Gastroesophageal sphincter (tissue), 4 donors: ENCODE measurements at regions not wholly inside any gene's neighbourhood (a gene's known extent, or its start where the extent isn't known, plus 50 kb on each side); places are given as distances from the start of the nearest gene placed in this dataset.

ENCODE experiments used
- ATAC-seq: fragments of 150-250 bp; one replicate; pipeline ENCODE4 v1.9.1; 2016; ENCODE audit warnings: mild to moderate bottlenecking, moderate library complexity
- H3K27ac ChIP-seq, 4 donors: fragments of 200-600 bp; sonication (generic) in 3 of 4; 1 replicate in 3 of 4; 2 replicates in 1 of 4; pipeline ENCODE4 v1.5.1; 2016 to 2019
- H3K27me3 ChIP-seq: fragments of 200-600 bp; sonication (generic); one replicate; pipeline ENCODE4 v1.5.1; 2019
- H3K36me3 ChIP-seq, 2 donors: fragments of 200-600 bp; sonication (generic); one replicate each; pipeline ENCODE4 v1.5.1; 2019; ENCODE audit warnings: control low read depth in 1 of 2
- H3K4me1 ChIP-seq, 3 donors: fragments of 200-600 bp; sonication (generic); 1 replicate in 2 of 3; 2 replicates in 1 of 3; pipeline ENCODE4 v1.5.1; 2016 to 2019; ENCODE audit warnings: control low read depth in 2 of 3
- H3K4me3 ChIP-seq, 2 donors: fragments of 200-600 bp; sonication (generic); one replicate each; pipeline ENCODE4 v1.5.1; 2019; ENCODE audit warnings: mild to moderate bottlenecking in 1 of 2, moderate library complexity in 1 of 2
- H3K9me3 ChIP-seq, 3 donors: fragments of 200-600 bp; sonication (generic); one replicate each; pipeline ENCODE4 v1.5.1; 2017 to 2019; ENCODE audit warnings: control low read depth in 2 of 3
- CTCF ChIP-seq, 4 experiments: fragments of 200-600 bp in 2 of 4; fragments of 450-650 bp in 2 of 4; sonication (generic) in 1 of 4; IDR thresholded peaks; one replicate each; pipeline ENCODE4 v1.5.1; 2017 to 2019; ENCODE audit warnings: antibody characterized with exemption in 4 of 4, mild to moderate bottlenecking in 2 of 4, moderate library complexity in 2 of 4
- EP300 ChIP-seq: sonication (generic); formaldehyde crosslinking; IDR thresholded peaks from one replicate; pipeline ENCODE4 v1.6.1; 2017; ENCODE audit warnings: antibody characterized with exemption, mild to moderate bottlenecking
- POLR2A ChIP-seq, 2 donors: fragments of 450-650 bp; IDR thresholded peaks; one replicate each; pipeline ENCODE4 v1.6.1; 2017; ENCODE audit warnings: antibody characterized with exemption in 2 of 2, mild to moderate bottlenecking in 2 of 2, moderate library complexity in 1 of 2
- POLR2AphosphoS5 ChIP-seq: sonication (generic); formaldehyde crosslinking; IDR thresholded peaks from one replicate; pipeline ENCODE4 v1.6.1; 2017; ENCODE audit warnings: antibody characterized with exemption
- WGBS, 2 donors: methylation state at CpG; one replicate each; pipeline ENCODE4 v1.1.5; 2018; ENCODE audit warnings: low coverage in 1 of 2; 5-methylcytosine and 5-hydroxymethylcytosine counted together

GRCh38 chr17:71993363-71993762 lies 127.5 kb upstream of the SOX9 start:
- Histone ChIP-seq H3K27me3 (peaks cover 27% of the 10 kb centered on the region), H3K27ac (no peak overlapping the region), H3K4me3 (no peak overlapping the region), H3K4me1 (no peaks in the 10 kb centered on the region), H3K36me3 (no peaks in the 10 kb centered on the region), H3K9me3 (no peaks in the 10 kb centered on the region)
- TF ChIP-seq EP300 (no peak), POLR2AphosphoS5 (no peak), POLR2A (IDR thresholded peaks at IDR 0.05) (no peak), CTCF (IDR thresholded peaks at IDR 0.05) (no peak)
- no peak for ATAC-seq
- WGBS, 2 donors = 70% methylated on average over 2 of the region's 8 CpGs; no CpG with 5 or more reads in 1 of the 2 donors

GRCh38 chr17:71995590-71995989 lies 125.2 kb upstream of the SOX9 start:
- 18 to 50% methylated on average over 1 to 2 of the region's 2 CpGs for WGBS, 2 donors
- H3K4me3 ChIP-seq = no peak overlapping the region
- no peak for TF ChIP-seq CTCF (IDR thresholded peaks at IDR 0.05)
- TF ChIP-seq EP300 = no peak
- TF ChIP-seq POLR2A (IDR thresholded peaks at IDR 0.05) = no peak
- TF ChIP-seq POLR2AphosphoS5 = no peak
- H3K36me3 ChIP-seq = no peaks in the 10 kb centered on the region
- H3K27ac ChIP-seq = no peak overlapping the region
- H3K9me3 ChIP-seq = no peaks in the 10 kb centered on the region
- H3K27me3 ChIP-seq = peaks cover 27% of the 10 kb centered on the region
- H3K4me1 ChIP-seq = no peaks in the 10 kb centered on the region
- ATAC-seq = no peak

- 29 to 45% methylated on average over 2 of the region's 2 CpGs for WGBS, 2 donors
- no peak for ATAC-seq
- H3K36me3 ChIP-seq = no peaks in the 10 kb centered on the region
- no peaks in the 10 kb centered on the region for H3K9me3 ChIP-seq
- TF ChIP-seq POLR2A (IDR thresholded peaks at IDR 0.05) = no peak
- TF ChIP-seq POLR2AphosphoS5 = no peak
- TF ChIP-seq CTCF (IDR thresholded peaks at IDR 0.05) = no peak
- no peak for TF ChIP-seq EP300
- no peak overlapping the region for H3K4me3 ChIP-seq
- H3K27me3 ChIP-seq = no peaks in the 10 kb centered on the region
- H3K4me1 ChIP-seq = no peaks in the 10 kb centered on the region
- H3K27ac ChIP-seq = no peak overlapping the region
Measured at GRCh38 chr17:72004011-72004427, 116.8 kb upstream of the SOX9 start.

GRCh38 chr17:72004611-72005331 lies 116.0 kb upstream of the SOX9 start:
- H3K9me3 ChIP-seq = no peaks in the 10 kb centered on the region
- H3K4me1 ChIP-seq = no peaks in the 10 kb centered on the region
- no peaks in the 10 kb centered on the region for H3K27me3 ChIP-seq
- TF ChIP-seq CTCF (IDR thresholded peaks at IDR 0.05) = no peak
- 75 to 79% methylated on average over 6 to 10 of the region's 10 CpGs for WGBS, 2 donors
- H3K27ac ChIP-seq = no peak overlapping the region
- no peaks in the 10 kb centered on the region for H3K36me3 ChIP-seq
- ATAC-seq = no peak
- H3K4me3 ChIP-seq = no peak overlapping the region

- H3K4me3 ChIP-seq = no peak overlapping the region
- no peaks in the 10 kb centered on the region for H3K36me3 ChIP-seq
- H3K4me1 ChIP-seq = no peaks in the 10 kb centered on the region
- no peaks in the 10 kb centered on the region for H3K9me3 ChIP-seq
- 73 to 92% methylated on average over 6 of the region's 6 CpGs for WGBS, 2 donors
- TF ChIP-seq POLR2A (IDR thresholded peaks at IDR 0.05) (no peak), EP300 (no peak), POLR2AphosphoS5 (no peak), CTCF (IDR thresholded peaks at IDR 0.05) (no peak)
- H3K27ac ChIP-seq = no peak overlapping the region
- H3K27me3 ChIP-seq = no peaks in the 10 kb centered on the region
- ATAC-seq = no peak
Measured at GRCh38 chr17:72005332-72006163, 115.3 kb upstream of the SOX9 start.
